HG02973 (cell line): ENCODE measurements at regions not wholly inside any gene's neighbourhood (a gene's known extent, or its start where the extent isn't known, plus 50 kb on each side); places are given as distances from the start of the nearest gene placed in this dataset.

Experiments used
- ATAC-seq: cut with Tn5 transposase; IDR thresholded peaks from one replicate; pipeline ENCODE4 v1.9.1; 2021; ENCODE audit warnings: moderate library complexity; ENCODE audit not compliant: unreplicated experiment

DNA sequence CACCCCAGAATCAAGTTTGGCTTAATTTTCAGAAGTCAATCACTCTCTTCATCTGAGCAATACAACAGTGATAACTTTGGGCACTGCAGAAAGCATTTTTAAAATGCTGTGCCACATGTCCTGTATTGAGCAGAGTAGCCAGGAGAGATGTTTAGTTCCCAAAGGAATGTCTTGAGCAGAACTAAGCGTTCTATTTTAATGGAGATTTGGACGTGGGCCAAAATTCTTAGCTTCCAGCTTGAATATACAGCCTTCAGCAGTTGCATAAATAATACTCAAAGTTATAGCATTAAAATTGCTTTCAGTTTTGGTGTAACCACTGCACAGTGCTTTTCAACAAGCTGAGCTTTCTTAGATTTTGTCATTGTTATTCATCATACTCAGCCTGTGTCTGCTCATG lies 679.2 kb downstream of the NLGN4X start:
- no peak for ATAC-seq

DNA sequence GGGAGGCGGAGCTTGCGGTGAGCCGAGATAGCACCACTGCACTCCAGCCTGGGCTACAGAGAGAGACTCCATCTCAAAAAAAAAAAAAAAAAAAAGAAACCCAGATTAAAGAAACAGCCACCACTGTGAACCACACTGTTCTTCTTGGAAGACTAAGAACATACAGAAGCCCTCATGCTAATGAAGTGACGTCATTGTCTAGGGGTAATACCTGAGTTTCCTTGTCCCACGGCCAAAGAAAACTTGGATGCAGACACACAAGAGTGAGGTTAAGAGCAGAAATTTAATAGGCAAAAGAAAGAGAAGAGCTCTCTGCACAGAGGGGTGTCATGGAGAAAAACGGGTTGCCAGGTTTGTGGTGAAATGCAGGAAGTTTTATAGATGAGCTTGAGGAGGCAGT lies 691.6 kb downstream of the NLGN4X start:
- ATAC-seq, result no peak

DNA sequence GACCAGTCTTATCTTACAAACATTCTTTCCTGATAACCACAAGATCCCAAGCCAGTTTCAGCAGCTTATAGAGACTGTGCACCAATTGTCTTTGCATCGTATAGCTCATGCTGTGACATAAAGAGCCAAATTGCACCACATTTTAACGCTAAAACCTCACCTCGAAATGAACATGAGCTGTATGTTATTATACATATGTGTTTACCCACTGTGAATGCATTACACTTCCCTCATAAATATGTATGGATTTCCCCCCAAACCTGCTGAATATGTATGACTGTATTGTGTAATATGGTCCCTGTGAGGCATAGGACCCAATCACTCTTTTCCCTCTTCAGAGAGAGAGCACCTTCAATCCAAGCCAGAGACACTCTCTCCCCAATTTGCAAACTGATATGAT lies 692.4 kb downstream of the NLGN4X start:
- no peak for ATAC-seq

DNA sequence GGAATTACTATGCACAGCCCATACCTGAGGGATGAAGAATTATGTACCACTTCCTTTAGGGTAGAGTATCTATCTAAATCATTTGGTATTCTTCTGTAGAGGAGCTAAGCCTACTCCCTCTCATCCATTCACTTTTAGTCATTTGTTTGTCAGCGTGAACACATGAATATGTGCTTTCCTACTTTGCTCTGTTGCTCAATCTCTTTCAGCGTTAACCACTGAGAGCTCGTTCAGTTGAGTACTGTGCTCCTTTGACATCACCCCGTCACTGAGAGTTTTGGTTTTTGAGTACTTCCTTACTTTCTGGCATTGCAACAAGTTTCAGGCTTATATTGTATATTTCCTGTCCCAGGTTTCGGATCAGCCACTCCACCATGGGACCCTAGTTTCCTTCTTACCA lies 700.6 kb downstream of the NLGN4X start:
- ATAC-seq, result no peak

DNA sequence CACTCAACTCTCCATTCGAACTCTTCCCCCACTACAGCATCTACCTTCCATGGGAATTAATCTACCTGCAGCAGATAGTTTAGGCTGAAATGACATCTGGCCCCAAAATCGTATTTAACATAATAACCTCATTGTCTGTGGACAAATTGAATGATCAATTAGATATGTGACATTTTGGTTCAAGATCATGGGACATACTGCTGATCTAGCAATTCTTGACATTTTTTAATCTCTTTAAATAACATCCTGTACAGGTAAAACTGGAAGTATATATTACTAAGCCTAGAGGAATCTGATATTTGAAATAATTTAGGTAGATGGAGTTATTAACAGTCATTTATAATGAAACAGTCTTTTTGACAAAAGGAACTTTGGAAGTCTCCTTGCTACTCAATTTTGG lies 702.5 kb downstream of the NLGN4X start:
- no peak for ATAC-seq

DNA sequence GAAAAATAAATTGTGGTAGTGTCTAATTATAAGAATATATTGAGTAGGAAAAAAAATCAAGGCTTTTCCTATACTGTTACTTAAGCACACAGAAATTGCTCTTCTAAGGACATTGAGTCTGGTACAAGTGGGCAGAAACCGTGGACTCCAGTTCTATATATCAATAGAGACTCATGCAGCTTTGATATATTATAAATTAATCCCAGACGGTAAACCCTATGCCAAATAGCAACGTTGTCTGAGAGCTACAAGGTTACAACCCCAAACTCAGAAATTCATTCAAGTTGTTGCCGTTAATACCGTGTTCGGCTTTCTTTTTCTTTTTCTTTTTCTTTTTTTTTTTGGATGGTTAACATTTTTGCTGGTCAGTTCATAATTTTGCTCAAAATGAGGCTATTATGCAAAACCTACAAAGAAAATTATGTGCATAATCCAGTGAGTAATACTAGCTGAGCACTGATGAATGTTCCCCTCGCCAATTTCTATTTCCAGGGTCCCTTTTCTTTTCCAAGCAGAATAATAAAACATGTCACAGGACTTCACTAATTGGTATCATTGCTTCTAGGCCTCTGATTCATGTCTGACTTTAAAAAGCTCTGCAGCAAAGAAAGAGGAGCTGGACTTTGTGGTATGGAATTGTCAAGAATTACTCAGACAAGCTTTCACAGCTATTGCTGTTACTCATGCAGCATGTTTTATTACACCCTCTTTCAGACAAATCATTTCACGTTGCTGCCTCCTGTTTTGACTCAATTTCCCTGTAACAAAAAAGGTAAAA lies 737.7 kb downstream of the NLGN4X start:
- no peak for ATAC-seq

DNA sequence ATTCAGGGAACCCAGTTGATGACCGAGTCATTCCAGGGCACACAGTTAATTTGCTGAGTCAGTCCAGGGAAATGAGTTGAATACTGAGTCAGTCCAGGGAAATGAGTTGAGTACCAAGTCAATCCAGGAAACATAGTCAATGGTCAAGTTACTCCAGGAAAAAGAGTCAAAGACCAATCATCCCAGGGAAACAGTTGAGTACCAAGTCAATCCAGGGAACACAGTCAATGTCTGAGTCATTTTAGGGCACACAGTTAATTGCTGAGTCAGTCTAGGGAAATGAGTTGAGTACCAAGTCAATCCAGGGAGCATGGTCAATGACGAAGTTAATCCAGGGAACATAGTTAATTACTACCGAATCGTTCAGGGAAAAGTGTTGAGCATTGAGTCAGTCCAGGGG lies 754.4 kb downstream of the NLGN4X start:
- ATAC-seq, result no peak

DNA sequence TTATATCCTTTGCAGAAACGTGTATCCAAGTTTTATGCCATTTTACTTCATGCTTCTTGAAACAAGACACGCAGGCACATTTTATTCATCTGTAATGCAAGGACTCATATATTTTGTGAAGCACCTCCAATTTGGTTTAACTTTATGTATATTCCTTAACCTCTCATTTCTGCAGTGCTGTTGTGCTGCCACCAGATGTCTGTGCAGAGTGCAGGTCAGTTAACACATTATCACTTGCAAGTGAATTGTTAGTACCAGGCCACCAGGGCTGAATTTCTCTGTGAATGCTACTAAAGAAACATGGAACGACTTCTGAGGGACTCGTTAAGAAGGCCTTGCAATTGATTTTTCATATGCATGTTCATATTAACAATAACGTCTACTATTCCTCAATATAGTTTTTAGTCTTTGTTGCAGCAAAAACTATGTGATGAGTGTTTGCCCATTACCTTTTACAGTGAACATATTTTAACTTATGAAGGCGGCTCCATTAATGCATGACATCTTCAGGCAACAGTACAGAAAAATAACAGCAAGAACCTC lies 770.3 kb downstream of the NLGN4X start:
- ATAC-seq, result no peak

DNA sequence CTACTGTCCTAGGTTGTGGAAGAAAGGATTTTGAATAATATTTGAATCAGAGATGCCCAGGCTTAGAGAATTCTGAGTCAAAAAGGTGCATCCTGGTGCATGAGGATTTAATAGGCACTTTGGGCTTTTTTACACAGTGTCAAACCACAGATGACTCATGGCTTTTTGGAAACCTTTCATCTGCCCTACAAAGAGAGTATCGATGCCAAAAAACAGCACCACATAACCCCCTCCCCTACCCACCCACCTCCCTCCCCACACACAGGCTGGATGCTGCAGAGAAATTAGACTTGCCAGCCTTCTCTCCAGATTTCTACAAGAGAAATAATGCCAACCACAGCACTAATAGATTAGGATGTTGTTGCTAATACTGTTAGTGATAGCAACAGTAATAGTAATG lies 779.3 kb downstream of the NLGN4X start:
- no peak for ATAC-seq

DNA sequence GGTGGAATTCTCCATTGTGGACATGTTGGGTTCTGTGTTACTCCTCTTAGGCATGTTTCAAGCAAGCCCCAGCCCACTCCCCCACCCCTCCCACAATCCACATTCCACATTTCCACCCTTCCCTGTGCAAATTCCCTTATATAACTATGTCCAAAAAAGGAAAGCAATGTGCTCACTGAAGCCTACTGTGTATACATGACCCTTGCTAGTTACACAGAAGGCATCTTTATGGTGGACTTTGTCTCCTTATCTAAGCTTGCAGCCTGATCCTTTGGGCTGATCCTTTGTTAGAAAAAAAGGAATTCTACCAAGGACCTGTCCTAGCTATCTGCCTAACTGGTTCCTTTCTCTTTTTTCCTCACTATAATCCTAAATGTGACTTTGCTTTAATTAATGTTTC lies 796.8 kb downstream of the NLGN4X start:
- no peak for ATAC-seq

DNA sequence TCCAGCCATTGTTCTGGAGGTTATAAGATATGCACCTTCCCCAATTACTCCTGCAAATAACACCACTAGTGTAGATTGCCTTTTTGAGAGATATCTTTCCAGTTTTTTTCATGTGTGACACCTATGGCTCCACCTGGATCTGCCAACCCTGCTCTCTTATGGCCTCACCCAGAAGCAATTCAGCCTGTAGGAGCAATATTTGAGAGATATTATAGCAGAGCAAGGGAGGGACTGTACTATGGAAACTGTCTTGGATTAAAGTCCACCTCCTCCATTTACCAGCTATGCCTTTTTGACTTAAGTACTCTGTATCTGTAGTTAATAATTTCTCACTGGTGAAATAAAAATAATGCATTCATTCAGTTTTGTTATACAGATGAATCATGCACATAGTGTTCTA lies 803.5 kb downstream of the NLGN4X start:
- no peak for ATAC-seq

DNA sequence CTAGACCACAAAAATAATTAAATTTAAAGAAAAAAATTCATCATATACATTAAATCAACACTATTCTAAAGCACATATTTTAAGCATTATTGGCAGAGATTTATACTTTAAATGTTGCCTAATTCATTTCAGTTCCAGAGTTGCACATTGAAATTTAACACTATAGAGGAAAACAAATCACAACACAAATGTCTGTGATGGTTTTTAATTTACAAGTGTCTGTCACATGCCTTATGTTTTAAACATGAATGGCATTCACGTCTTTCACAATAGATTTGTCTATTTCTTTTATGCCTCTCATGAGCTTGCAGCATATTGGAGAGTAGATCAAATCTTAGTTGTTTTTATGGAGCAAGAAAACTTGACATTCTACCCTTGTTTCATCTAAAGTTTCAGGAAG lies 811.3 kb downstream of the NLGN4X start:
- no peak for ATAC-seq

DNA sequence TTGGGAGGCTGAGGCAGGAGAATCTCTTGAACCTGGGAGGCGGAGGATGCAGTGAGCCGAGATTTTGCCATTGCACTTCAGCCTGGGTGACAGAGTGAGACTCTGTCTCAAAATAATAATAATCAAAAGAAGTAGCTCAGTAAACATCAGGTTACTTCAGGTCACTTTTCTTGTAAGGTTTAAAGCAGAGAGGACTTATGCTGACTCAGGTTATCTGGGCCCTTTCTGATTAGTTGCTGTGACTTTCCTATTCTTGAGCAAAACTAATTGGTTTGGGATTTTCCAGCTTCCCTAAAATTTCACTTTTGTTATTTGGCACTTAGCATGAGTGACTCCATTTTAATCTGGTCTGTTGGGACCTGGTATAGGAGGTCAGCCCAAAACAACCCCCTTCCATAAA lies 812.9 kb downstream of the NLGN4X start:
- no peak for ATAC-seq

DNA sequence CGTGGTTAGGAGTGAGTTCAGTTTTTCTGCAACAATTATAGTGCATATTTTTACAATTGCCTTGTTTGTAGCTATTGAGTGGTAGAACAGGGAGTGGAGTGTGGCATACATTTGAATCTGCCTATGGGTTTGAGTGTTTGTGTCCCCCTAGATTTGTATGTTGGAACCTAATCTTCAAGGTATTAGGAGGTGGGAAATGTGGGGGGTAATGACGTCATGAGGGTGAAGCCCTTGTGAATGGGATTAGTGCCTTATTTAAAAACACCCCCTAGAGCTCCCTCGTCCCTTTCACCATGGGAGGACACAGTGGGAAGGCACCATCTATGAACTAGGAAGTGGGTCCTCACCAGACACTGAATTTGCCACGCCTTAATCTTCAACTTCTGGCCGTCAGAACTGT lies 819.6 kb downstream of the NLGN4X start:
- ATAC-seq, result no peak

DNA sequence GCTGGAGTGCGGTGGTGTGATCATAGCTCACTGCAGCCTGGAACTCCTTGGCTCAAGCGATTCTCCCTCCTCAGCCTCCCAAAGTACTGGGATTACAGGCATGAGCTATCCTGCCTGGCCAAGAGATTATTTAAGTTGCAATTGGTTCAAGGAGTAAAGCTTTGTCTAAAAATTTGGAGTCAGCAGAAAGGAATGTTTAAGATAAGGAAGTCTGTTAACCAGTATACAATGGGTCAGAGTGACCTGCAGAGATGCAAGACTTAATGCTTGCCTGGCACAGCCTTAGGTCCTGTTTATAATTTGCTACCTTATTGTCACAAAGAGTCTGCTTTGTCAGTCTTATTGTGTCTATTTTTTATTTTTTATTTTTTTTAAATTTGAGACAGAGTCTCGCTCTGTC lies 826.2 kb downstream of the NLGN4X start:
- no peak for ATAC-seq

DNA sequence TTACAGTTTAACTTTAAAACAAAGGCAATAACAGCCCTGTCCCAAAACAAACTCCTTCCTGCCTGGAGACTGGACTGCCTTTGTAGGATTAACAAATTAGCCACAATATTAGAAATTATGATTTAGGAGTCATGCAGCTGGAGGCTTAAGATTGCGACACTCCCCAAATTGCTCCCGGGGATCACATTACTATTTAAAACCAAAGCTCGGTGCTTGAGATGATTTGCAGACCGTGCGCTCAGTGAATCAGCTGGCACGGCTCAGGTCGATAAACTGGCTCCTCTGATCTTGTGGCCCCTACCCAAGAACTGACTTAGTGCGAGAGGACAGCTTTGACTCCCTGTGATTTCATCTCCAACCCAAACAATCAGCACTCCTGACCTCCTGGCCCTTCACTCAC lies 829.3 kb downstream of the NLGN4X start:
- ATAC-seq, result no peak

DNA sequence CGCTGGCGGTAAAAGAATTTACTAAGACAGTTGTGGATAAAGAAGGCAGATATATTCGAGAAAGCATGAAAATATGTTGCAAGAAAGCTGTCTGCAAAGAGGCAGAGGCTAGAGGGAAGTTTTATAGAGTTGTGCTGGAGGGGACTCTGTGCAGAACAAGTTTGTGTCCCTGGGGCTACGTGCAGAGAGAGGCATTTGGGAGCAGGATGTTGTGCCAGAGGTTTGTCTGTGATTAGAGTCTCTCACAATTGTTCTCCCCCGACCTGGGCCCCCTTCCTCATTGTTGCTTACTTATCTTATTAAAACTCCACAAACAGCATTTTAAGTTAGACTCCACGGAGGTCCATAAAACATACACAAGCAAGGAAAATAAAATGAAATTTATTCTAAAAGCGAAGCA lies 831.3 kb downstream of the NLGN4X start:
- no peak for ATAC-seq

DNA sequence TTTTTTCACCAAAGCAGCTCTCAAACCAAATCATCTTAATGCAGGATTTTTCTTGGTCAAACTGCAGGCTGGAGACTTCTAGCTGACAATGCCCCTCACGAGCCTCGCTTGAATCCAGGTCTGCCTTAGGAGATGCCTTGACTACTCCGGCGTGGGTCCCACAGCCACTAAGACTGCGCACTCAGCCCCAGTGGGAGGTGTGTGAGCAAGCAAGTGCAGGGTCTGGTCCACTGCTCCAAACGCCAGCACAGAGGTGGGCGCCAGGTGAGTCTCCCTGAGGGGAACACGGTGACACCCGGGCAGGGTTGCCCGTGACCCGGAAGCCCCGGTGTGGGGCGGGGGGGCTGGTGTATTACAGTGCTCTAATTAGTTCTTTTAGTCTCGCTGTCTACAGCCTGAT lies 838.3 kb downstream of the NLGN4X start:
- ATAC-seq, result no peak

DNA sequence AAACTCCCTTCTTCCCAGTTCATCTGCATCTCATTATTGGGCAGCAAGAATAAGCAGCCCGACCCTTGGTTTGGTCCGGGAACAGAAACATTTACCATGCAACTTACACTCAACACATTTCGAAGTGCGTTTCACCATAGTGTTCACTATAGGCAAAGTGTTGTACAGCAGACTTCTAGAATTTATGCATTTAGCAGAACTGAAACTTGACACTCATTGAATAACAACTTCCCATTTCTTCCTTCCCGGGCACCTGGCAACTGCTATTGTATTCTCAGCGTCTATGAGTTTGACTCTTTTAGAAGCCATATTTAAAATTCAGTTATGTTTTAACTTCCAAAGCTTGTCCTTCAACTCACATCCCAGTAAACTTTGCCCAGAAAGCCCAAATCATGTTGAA lies 840.6 kb downstream of the NLGN4X start:
- ATAC-seq, result no peak

DNA sequence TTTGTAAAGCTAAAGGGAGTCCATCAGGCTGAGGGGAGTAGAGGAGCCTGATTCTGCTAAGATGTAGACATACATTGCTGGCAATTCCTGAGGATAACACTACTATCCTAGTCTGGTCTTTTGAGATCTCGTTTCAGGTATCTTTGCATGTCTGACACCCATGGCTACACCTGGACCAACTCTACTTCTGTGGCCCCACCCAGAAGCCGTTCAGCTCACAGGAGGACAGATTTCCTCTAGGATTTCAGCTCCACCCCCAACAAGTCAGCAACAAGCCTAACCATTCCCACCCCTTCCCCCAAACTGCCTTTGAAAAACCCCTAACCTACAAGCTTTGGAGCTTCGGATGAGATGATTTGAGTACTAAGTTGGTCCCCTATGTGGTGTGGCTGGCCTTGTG lies 848.2 kb downstream of the NLGN4X start:
- no peak for ATAC-seq

DNA sequence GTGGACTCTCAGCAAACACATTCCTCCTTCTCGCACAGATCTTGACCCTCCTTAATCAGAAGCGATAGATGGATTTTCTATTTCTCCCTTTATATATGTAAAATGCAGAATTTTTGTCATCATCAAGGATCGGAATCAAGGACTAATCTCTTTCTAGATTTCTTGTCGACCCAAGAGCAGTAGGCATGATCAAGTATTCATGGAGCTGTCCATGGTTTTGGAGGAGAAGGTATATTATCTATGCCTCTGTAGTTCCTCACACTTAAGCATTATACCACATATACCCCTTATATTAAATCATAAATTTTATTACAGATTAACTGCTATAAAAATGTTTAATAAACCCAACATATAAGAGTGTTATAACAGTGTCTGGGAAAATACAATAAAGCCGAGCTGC lies 886.8 kb downstream of the NLGN4X start:
- no peak for ATAC-seq

DNA sequence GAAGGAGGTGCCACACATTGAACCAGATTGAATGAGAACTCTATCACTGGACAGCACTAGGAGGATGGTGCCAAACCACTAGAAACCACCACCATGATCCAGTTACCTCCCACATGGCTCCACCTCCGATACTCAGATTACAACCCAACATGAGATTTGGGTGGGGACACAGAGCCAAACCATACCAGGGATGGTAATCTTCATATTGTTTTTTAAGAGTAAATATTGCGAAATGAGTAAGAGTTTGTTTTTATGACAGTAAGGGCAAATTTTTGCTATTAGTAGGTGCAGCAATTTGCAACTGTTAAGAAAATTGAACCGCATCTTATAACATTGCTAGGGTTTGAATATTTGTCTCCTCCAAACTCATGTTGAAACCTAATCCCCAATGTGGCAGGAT lies 891.5 kb downstream of the NLGN4X start:
- no peak for ATAC-seq

DNA sequence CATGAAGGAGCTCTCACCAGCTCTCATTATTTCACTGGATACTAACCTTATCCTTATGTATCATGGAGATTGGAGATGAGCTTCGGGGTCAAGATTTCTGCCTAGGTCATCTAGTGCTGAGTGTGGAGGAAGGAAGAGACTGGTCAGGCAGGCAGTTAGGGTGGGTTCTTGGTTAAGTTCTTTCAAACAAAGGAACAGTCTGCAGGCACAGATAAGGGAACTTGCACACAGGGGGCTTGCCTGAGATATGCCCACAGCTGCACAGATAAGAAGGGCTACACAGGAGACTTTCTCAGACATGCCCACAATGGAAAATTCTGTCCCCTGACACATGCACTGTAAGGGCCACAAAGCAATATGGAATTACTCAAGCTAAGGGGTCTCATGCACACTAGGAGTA lies 904.1 kb downstream of the NLGN4X start:
- ATAC-seq, result no peak
